H1 (cell line): ENCODE measurements at regions not wholly inside any gene's neighbourhood (a gene's known extent, or its start where the extent isn't known, plus 50 kb on each side); places are given as distances from the start of the nearest gene placed in this dataset.

Source experiments
- CTCF ChIA-PET: fragments of 300-600 bp; sonication (Branson Sonifier 250); formaldehyde crosslinking; loops from one replicate; lab custom pipeline; 2021; ENCODE audit not compliant: partially characterized antibody; lab: Charles Lee
- POLR2A ChIA-PET: fragments of 300-600 bp; sonication (Branson Sonifier 250); formaldehyde crosslinking; loops from one replicate; lab custom pipeline; 2021; ENCODE audit warnings: inconsistent platforms; ENCODE audit not compliant: partially characterized antibody; lab: Charles Lee
- DNase-seq, 2 experiments: peaks; one replicate each; pipeline versions ENCODE4 v3.0.0 to v3.0.0-alpha.2; 2010 to 2022; ENCODE audit warnings: low spot score in 2 of 2, low read depth in 1 of 2, mixed read lengths in 1 of 2
- FAIRE-seq: peaks from 2 replicates; lab custom pipeline; 2011; peaks lifted over from hg19 to GRCh38; lab: Jason Lieb, UNC
- H2AFZ ChIP-seq: 2 replicates; pipeline ENCODE4 v1.8.1; 2012; ENCODE audit warnings: low read length, inconsistent platforms
- H2AK5ac ChIP-seq: 2 replicates; pipeline ENCODE4 v1.6.1; 2013; ENCODE audit warnings: low read depth, low read length
- H2BK120ac ChIP-seq: replicated peaks from 2 replicates; pipeline ENCODE3; 2013; ENCODE audit warnings: low read depth, low read length, inconsistent platforms
- H2BK12ac ChIP-seq: 2 replicates; pipeline ENCODE4 v1.6.1; 2013; ENCODE audit warnings: low read depth, low read length
- H2BK15ac ChIP-seq: 2 replicates; pipeline ENCODE4 v1.6.1; 2013; ENCODE audit warnings: low read length
- H2BK20ac ChIP-seq: 2 replicates; pipeline ENCODE4 v1.6.1; 2013; ENCODE audit warnings: low read length
- H2BK5ac ChIP-seq: 2 replicates; pipeline ENCODE4 v1.6.1; 2013; ENCODE audit warnings: low read depth, low read length
- H3K14ac ChIP-seq: 2 replicates; pipeline ENCODE4 v1.6.1; 2013; ENCODE audit warnings: inconsistent platforms; ENCODE audit not compliant: insufficient read length
- H3K18ac ChIP-seq: 2 replicates; pipeline ENCODE4 v1.6.1; 2013; ENCODE audit warnings: low read length; ENCODE audit errors: extremely low read depth
- H3K23ac ChIP-seq: 2 replicates; pipeline ENCODE4 v1.6.1; 2013; ENCODE audit warnings: inconsistent platforms; ENCODE audit not compliant: insufficient read length
- H3K23me2 ChIP-seq: 2 replicates; pipeline ENCODE4 v1.6.1; 2013; ENCODE audit warnings: low read depth, low read length
- H3K27ac ChIP-seq: 2 replicates; pipeline ENCODE4 v1.6.1; 2011; ENCODE audit warnings: low read depth, low read length, inconsistent platforms
- H3K27me3 ChIP-seq, 4 experiments: replicated peaks in 1 of 4; 1 replicate in 1 of 4; 2 replicates in 3 of 4; pipeline versions ENCODE4 v1.6.1 to v1.8.1; 2011 to 2013; ENCODE audit warnings: low read length in 3 of 4, mild to moderate bottlenecking in 3 of 4, inconsistent platforms in 2 of 4, mixed read lengths in 2 of 4, moderate library complexity in 1 of 4; ENCODE audit not compliant: control insufficient read depth in 3 of 4, insufficient read depth in 3 of 4; ENCODE audit errors: extremely low read depth in 1 of 4
- H3K36me3 ChIP-seq, 4 experiments: 2 replicates each; pipeline versions ENCODE4 v1.6.1 to v1.8.1; 2011 to 2013; ENCODE audit warnings: mild to moderate bottlenecking in 4 of 4, low read length in 3 of 4, moderate library complexity in 2 of 4, control low read depth in 1 of 4, inconsistent platforms in 1 of 4; ENCODE audit not compliant: insufficient read depth in 4 of 4, control insufficient read depth in 2 of 4
- H3K4ac ChIP-seq: replicated peaks from 2 replicates; pipeline ENCODE3; 2013; ENCODE audit warnings: low read length, low read depth, mixed read lengths, inconsistent platforms; ENCODE audit not compliant: insufficient read length
- H3K4me1 ChIP-seq, 4 experiments: replicated peaks in 1 of 4; 1 replicate in 1 of 4; 2 replicates in 3 of 4; pipeline versions ENCODE4 v1.6.1 to v1.8.1; 2011 to 2013; ENCODE audit warnings: low read length in 3 of 4, inconsistent platforms in 2 of 4, mixed read lengths in 1 of 4; ENCODE audit not compliant: insufficient read depth in 4 of 4, control insufficient read depth in 3 of 4
- H3K4me2 ChIP-seq, 2 experiments: 2 replicates each; pipeline versions ENCODE4 v1.6.1 to v1.8.1; 2011 to 2013; ENCODE audit warnings: low read depth in 2 of 2, low read length in 2 of 2, control low read depth in 1 of 2, inconsistent platforms in 1 of 2, mild to moderate bottlenecking in 1 of 2; ENCODE audit not compliant: insufficient read depth in 1 of 2
- H3K4me3 ChIP-seq, 4 experiments: fragments of 200-600, 300-600 bp in 1 of 4; sonication (generic), shearing (Covaris generic), sonication (Bioruptor Twin) in 1 of 4; 2 replicates each; pipeline versions ENCODE4 v1.5.1 to v1.8.1; 2011 to 2016; ENCODE audit warnings: low read length in 4 of 4, low read depth in 3 of 4, control low read depth in 2 of 4, inconsistent platforms in 2 of 4, mild to moderate bottlenecking in 2 of 4, mixed read lengths in 1 of 4, moderate library complexity in 1 of 4; ENCODE audit not compliant: insufficient read depth in 2 of 4; ENCODE audit errors: extremely low read depth in 1 of 4
- H3K56ac ChIP-seq: replicated peaks from 2 replicates; pipeline ENCODE3; 2013; ENCODE audit warnings: low read depth, mild to moderate bottlenecking, mixed read lengths, low read length, inconsistent platforms; ENCODE audit not compliant: insufficient read length
- H3K79me1 ChIP-seq: 2 replicates; pipeline ENCODE4 v1.6.1; 2013; ENCODE audit warnings: low read depth, low read length, control low read depth
- H3K79me2 ChIP-seq, 2 experiments: 2 replicates each; pipeline versions ENCODE4 v1.6.1 to v1.8.1; 2012 to 2013; ENCODE audit warnings: low read length in 2 of 2, mild to moderate bottlenecking in 2 of 2, inconsistent platforms in 1 of 2; ENCODE audit not compliant: insufficient read depth in 2 of 2, control insufficient read depth in 1 of 2
- H3K9ac ChIP-seq, 4 experiments: replicated peaks in 1 of 4; 1 replicate in 1 of 4; 2 replicates in 3 of 4; pipeline versions ENCODE4 v1.6.1 to v1.8.1; 2011 to 2013; ENCODE audit warnings: low read depth in 3 of 4, low read length in 3 of 4, control low read depth in 2 of 4, mild to moderate bottlenecking in 2 of 4, moderate library complexity in 2 of 4, inconsistent platforms in 1 of 4; ENCODE audit errors: extremely low read depth in 1 of 4
- H3K9me3 ChIP-seq, 2 experiments: 2 replicates each; pipeline versions ENCODE4 v1.6.1 to v1.8.1; 2012 to 2013; ENCODE audit warnings: mild to moderate bottlenecking in 2 of 2, moderate library complexity in 2 of 2, control low read depth in 1 of 2, inconsistent platforms in 1 of 2, low read depth in 1 of 2, low read length in 1 of 2, mixed read lengths in 1 of 2; ENCODE audit not compliant: insufficient read depth in 2 of 2
- H4K20me1 ChIP-seq, 2 experiments: replicated peaks in 1 of 2; 2 replicates each; pipeline versions ENCODE3 to v1.8.1; 2011 to 2013; ENCODE audit warnings: inconsistent platforms in 2 of 2, low read length in 2 of 2, mild to moderate bottlenecking in 1 of 2; ENCODE audit not compliant: insufficient read depth in 2 of 2, control insufficient read depth in 1 of 2
- H4K5ac ChIP-seq: 2 replicates; pipeline ENCODE4 v1.6.1; 2013; ENCODE audit warnings: low read length, low read depth, mixed read lengths, inconsistent platforms; ENCODE audit not compliant: insufficient read length
- H4K8ac ChIP-seq: 2 replicates; pipeline ENCODE4 v1.8.0; 2013; ENCODE audit warnings: mild to moderate bottlenecking, moderate library complexity, low read length, inconsistent platforms; ENCODE audit not compliant: insufficient read depth; ENCODE audit errors: extremely low read depth
- H4K91ac ChIP-seq: replicated peaks from 2 replicates; pipeline ENCODE3; 2013; ENCODE audit warnings: low read length, mixed read lengths, inconsistent platforms; ENCODE audit not compliant: insufficient read length
- EZH2 ChIP-seq: fragments of 200-600 bp; sonication (generic); IDR thresholded peaks from 2 replicates; pipeline ENCODE4 v1.7.1; 2012; ENCODE audit warnings: low read depth, mild to moderate bottlenecking, moderate library complexity, low read length, inconsistent platforms; ENCODE audit not compliant: severe bottlenecking
- TEAD4 ChIP-seq: IDR thresholded peaks from 2 replicates; pipeline ENCODE4 v1.6.1; 2012; ENCODE audit warnings: low read depth, low read length, inconsistent platforms, mixed read lengths
- WGBS, 2 experiments: shearing (Covaris generic) in 1 of 2; methylation state at CpG; one replicate each; pipeline versions ENCODE4 v1.1.6 to v1.1.7; 2013 to 2015; ENCODE audit warnings: low lambda C conversion rate in 2 of 2, mixed read lengths in 2 of 2, inconsistent platforms in 1 of 2, low coverage in 1 of 2, missing lambda C conversion rate in 1 of 2; ENCODE audit not compliant: insufficient replicate concordance in 2 of 2, insufficient coverage in 1 of 2, insufficient read length in 1 of 2; ENCODE audit errors: extremely low coverage in 1 of 2, missing lambda C conversion rate in 1 of 2; 5-methylcytosine and 5-hydroxymethylcytosine counted together

- Histone ChIP-seq H3K4me1 (no peaks in the 10 kb centered on the region), H2BK5ac (no peak overlapping the region), H2AK5ac (no peak overlapping the region), H2BK20ac (no peak overlapping the region), H3K4me3 (no peak overlapping the region), H3K79me1 (no peaks in the 10 kb centered on the region), H4K91ac (no peak overlapping the region), H2BK15ac (no peak overlapping the region), H3K23me2 (no peaks in the 10 kb centered on the region), H2AFZ (no peak overlapping the region), H3K36me3 (no peaks in the 10 kb centered on the region), H3K9me3 (no peaks in the 10 kb centered on the region), H4K20me1 (peaks cover 0 to 1% of the 10 kb centered on the region in 2 experiments), H3K27me3 (no peaks in the 10 kb centered on the region), H3K56ac (no peak overlapping the region), H3K4ac (no peak overlapping the region), H2BK12ac (no peak overlapping the region), H3K4me2 (no peak overlapping the region), H3K18ac (no peak overlapping the region), H4K8ac (no peak overlapping the region), H4K5ac (no peak overlapping the region), H3K23ac (no peak overlapping the region), H3K9ac (no peak overlapping the region), H3K27ac (no peak overlapping the region), H2BK120ac (no peak overlapping the region), H3K79me2 (no peaks in the 10 kb centered on the region), H3K14ac (no peak overlapping the region)
- 96% methylated on average over 1 of the region's 1 CpG; no CpG with 5 or more reads in 1 of the 2 experiments for WGBS, 2 experiments
- DNase-seq (no peak), FAIRE-seq (no peak)
- POLR2A ChIA-PET: no interaction called here
- CTCF ChIA-PET: interaction anchor here (0.5 to 1.2 kb wide), 3 partner anchors 87 to 557 kb away, joined by 3 to 4 read pairs (median 3); no protein-coding TSS in a partner anchor
- TF ChIP-seq EZH2 (no peak), TEAD4 (no peak)
Observed at GRCh38 chr11:128269466-128269865, 317.9 kb downstream of the ETS1 start.
